ENCODE measurements at regions not wholly inside any gene's neighbourhood (a gene's known extent, or its start where the extent isn't known, plus 50 kb on each side); places are given as distances from the start of the nearest gene placed in this dataset.

DNA sequence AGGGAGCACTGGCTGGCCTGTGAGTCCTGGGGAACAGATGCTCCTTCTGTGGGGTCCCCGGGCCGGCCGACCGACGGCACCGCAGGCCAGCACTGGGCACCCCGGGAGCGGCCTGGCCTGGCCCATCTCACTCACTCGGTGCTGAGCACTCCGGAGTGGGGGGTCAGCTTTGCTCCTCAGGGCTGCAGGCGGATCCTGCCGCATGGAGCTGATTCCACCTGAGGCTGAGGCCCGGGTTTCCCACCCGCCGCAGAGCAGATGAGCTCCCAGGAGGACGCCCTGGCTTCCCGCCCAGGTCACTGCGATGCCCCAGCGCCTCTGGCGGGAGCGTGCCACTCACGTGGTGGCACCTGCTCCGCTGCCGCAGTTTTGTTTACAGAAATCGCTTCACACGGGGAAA, 418.6 kb downstream of the GALR1 start:
- DNase-seq = no peak

- no peak for DNase-seq
These were observed 419.7 kb downstream of the GALR1 start for GRCh38 chr18:77669331-77669730.

DNA sequence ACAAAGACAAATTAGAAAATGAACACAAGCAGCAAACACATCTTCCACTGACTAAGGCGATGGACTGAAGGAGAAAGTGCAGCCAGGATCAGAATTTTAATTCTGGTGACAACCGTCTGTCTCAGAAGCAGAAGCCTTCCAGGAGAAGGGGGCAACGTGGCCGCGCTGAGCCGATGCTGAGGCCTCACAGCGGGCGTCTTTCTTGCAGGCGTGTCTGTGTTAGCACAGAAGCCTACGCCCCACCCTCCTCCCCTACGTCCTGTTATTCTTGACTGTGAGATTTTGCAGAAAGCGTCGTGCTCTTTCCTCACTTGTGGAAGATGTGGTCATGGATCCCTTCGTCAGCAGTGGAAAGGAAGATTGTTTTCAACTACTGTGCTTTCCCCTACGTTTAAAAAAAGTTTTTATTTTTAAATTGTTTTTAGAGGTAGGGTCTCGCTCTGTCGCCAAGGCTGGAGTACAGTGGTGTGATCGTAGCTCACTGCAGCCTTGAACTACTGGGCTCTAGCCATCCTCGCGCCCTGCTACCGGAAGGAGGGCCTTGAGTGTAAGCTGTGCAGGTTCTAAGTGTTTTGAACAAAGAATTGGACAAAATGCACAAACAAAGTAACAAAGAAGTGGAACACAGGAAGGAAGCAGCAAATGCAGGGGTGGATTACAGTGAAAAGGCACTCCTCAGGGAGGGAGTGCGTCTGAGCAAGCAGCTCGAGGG, 422.0 kb downstream of the GALR1 start:
- DNase-seq = no peak

GRCh38 chr18:77676910-77677309, 427.3 kb downstream of the GALR1 start:
- no peak for DNase-seq

DNA sequence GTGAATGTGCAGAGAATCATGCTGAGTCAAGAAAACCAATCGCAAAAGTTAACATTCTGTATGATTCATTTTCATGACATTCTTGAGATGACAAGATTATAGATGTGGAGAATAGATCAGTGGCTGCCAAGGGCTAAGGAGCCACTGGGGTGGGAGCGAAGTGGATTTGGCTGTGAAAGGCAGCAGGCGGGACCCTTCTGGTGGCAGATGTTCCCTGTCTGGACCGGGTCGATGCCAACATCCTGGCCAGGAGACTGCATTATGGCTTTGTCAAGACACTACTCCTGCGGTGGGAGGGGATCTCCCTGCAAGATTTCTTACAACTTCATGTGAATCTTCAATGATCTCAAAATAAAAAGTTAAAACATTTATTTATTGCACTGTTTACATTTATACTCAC, 427.9 kb downstream of the GALR1 start:
- no peak for DNase-seq

GRCh38 chr18:77679869-77680268, 430.2 kb downstream of the GALR1 start:
- no peak for DNase-seq

DNA sequence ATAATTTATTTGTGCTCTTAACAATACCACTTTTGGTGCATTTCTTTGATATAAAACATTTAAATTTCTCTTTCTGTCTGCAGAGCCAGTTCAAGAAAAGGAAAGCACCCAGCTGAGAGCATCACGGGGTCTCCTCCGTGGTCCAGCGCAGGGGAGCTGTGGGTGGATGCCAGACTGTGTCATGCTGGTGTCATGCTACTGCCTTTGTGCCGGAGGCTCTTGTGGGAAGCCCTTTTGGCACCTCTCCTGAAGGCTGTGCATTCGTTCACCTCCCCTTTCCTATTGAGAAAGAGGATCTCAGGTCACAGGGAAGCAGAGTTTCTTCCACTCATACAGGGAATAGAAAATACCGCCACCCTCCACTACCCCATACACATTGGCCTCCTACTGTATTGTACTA, 450.4 kb downstream of the GALR1 start:
- DNase-seq = no peak

DNA sequence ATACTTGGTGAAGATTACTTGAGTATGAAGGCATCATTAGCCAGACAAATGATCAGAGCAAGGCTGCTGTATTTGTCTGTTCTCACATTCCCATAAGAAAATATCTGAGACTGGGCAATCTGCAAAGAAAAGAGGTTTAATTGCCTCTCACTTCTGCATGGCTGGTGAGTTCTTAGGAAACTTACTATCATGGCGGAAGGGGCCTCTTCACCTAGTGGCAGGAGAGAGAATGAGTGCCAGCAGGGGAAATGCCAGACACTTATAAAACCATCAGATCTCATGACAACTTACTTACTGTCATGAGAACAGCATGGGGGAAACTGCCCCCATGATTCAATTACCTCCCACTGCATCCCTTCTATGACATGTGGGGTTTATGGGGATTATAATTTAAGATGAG, 452.3 kb downstream of the GALR1 start:
- no peak for DNase-seq

DNA sequence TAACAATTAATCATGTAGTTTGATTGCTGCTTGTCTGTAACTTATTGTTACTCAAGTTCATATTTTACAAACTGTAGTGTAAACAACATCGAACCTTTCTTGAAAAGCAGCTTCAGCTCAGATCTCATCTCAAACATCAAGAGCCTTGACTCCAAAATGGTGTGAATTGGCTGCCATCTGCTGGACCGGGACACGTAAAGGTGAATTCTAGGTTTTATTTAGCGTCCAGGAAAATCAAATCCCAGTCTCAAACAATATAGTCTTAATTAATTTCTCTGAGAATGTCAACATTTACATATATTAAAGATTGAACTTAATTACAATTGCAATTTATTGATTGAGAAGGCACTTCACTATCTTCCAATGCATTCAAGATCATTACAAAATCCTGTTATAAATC, 453.0 kb downstream of the GALR1 start:
- peak; percentile 71 to 76 for DNase-seq

- no peak for DNase-seq
These were observed 455.7 kb downstream of the GALR1 start for GRCh38 chr18:77705301-77705700.

- DNase-seq = no peak
These were observed 459.3 kb downstream of the GALR1 start for GRCh38 chr18:77708826-77709506.

- DNase-seq = no peak
These were observed 461.4 kb downstream of the GALR1 start for GRCh38 chr18:77711096-77711495.

DNA sequence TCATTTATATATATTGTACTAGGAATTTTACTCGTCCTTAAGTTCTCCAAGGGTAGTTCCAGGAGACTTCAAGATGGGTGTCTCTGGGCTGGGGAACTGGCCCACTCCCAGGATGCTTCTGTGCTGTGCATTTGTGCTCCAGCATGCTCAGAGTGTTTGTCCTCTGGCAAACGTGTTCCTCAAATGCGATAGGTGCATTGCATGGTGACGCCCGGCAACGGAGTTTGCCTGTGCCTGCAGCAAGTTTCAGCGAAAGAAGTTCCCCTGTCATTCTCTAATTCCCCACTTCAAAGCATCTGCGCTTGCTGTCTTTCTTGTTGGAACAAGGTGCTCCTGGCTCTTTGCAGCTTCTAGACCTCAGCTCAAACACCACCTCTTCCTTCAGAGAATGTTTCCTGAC, 465.1 kb downstream of the GALR1 start:
- no peak for DNase-seq

- no peak for DNase-seq
These were observed 466.6 kb downstream of the GALR1 start for GRCh38 chr18:77716282-77716681.

DNA sequence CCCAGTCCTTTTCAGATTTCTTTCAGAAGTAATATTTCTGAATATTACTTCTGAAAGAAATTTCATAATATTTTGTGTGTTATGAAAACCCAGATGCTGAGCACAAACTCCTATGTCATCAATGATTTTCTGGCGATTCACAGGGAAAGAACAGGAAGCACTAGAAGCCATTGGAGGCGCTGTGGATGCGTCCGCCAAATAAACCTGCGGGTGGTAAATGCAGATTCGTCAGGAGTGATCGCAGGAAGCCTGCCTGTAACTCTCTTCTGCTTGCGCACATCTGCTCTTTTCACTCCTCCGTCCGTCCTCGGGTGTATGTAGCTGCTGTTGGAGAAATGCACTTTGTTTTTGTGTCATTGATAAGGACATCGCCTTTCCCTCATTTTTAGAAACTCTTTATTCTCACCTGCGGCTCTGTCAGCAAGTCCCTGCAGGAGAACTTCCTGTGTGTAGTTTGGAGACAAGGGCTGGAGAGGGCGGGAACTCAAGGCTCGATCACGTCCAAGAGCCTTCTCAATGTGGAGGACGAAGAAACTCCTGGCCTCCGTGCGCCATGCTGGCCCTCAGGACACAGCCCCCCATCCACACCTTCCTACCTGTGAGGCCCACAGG, 483.8 kb downstream of the GALR1 start:
- DNase-seq = no peak

GRCh38 chr18:77736842-77737241, 487.2 kb downstream of the GALR1 start:
- no peak for DNase-seq

GRCh38 chr18:77737405-77737804, 487.8 kb downstream of the GALR1 start:
- no peak for DNase-seq

DNA sequence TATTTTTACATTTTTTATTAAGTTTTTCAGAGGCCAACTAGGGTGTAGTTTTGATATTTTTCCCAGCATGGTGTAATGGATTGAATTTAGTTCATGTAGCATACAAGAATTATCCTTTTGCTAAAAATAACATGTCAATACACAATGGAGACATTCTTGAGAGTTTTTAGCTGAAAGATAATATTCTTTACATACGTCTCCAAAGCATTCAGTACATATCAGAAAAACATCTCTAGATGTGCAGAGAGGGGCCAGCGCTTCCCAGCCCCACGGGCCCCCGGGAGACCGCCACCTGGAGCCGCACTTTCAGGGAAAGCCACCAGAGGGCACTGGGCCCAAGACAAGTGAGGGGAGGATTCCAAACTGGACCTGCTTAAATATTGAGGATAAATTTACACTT, 499.4 kb downstream of the GALR1 start:
- no peak for DNase-seq

GRCh38 chr18:77750006-77750405, 500.4 kb downstream of the GALR1 start:
- DNase-seq = no peak

- peak in 1 of 2 experiments; percentile 20 for DNase-seq
These were observed 504.9 kb downstream of the GALR1 start for GRCh38 chr18:77754475-77755044.

DNA sequence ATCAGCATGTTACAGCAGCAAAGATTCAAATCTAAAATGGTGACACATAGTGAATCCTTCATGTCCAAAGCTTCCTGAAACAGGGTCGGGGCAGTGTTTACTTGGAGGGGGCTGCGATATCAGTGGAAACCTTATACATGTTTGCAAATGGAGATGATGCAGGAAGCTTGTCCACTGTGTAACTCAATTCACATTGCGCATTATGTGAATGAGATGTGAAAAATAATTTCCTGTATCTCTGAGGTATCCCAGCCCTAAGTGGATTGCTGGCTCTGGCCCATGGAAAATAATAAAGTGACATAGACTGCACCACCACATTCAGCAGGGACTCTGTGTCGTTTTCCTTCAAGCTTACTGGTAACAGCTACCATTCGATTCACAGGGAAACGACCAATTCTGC, 505.5 kb downstream of the GALR1 start:
- DNase-seq = peak; percentile 71 to 87

- no peak for DNase-seq
These were observed 511.7 kb downstream of the GALR1 start for GRCh38 chr18:77761332-77761731.

- DNase-seq = no peak
These were observed 512.4 kb downstream of the GALR1 start for GRCh38 chr18:77762014-77762413.

DNA sequence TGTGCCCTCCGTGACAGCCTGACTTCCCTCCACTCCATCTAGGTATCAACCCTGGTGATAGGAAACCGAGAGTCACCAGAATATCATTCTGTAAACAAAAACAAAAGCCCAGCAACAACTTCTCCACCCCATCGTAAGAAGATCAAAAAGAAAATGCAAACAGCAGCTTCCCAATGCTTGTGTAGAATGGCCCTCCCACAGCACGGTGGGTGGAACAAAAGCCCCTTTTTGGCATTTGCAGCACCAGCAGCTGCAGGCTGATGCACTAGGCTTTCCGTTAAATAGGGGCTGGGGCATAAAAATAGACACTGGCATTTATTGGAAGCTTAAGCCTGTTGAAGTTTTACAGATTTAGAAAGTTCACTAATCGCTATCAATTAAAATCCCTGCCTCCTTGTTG, 513.0 kb downstream of the GALR1 start:
- DNase-seq = no peak
